Activated CD4-positive, alpha-beta T cell treated with anti-CD3 and anti-CD28 coated beads, Interleukin-2, amount 50 U/mL, for 48 hours (primary cell): ENCODE measurements at regions not wholly inside any gene's neighbourhood (a gene's known extent, or its start where the extent isn't known, plus 50 kb on each side); places are given as distances from the start of the nearest gene placed in this dataset.

Experiments
- DNase-seq, 2 experiments: peaks; one replicate each; pipeline ENCODE4 v3.0.0-alpha.2; 2020

DNA sequence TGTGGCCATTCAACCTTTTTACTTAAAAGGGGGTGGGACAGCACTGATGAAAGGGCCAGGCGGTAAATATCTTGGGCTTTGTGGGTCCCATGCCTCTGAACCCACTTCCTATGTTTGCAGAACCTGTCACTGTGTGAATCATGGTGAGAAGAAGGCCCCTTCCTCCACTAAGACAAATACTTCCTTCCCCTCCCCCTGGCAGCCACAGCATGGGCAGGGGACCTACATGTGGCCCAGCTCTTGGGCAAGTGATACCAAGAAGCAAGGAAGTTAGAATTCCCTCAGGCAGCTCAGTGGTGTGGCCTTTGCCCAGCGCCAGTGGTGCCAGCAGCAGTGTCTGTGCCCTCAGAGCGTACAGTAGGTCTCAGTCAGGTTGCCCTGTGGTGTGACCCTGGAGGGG, 168.6 kb downstream of the TRIM33 start:
- peak in 1 of 2 experiments; percentile 28 for DNase-seq

DNA sequence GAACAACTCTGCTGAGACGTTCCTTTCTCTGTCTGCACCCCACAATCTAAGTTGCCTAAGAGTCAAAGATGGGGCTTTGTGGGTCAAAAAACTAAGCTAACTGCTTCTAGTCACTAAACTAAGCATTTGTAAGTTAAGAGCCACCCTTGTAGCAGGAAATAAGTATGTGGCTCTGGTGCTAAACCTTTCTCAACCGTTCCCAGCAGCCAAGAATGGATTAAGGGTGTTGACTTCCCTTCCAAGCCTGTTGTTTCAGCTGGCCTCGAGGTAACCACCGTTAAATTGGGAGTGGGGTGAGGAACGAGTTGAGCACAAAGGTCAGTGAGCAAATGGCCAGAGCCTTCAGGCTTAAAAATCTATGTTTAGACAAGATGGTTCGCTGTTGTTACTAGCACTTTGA, 169.1 kb downstream of the TRIM33 start:
- DNase-seq: no peak

DNA sequence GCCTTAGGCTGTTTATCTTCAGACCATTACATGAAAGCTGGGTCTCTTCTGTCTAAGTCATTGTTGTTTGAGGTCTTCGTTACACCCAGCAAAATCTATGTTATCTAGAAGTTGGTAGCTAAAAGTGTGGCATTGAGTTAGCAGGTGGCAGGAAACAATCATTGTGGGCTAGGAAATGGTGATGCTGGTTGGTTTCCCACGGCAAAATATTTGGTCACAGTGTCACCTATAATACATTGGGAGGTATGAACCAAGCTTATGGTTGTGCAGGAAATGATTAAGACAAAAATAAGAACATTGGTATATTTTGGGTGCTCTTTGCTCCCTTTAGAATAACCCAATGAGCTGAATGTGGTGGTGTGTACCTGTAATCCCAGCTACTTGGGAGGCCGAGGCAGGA, 169.7 kb downstream of the TRIM33 start:
- no peak for DNase-seq

DNA sequence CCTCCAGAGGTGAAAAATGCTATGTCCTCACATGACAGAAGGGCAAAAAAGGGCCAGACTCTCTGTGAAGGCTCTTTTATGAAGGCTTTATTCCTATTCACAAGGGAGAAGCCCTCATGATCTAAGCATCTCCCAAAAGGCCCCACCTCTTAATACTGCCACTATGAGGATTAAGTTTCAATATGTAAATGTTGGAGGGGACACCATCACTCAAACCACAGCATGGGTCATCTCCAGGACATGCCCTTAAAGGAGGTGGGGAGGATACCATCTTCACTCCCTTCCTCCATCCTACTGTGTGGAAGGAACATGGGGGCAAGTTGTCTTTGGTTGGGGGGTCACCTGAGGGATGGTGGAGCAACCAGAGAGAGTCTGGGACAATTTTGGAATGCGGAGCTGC, 170.1 kb downstream of the TRIM33 start:
- no peak for DNase-seq

DNA sequence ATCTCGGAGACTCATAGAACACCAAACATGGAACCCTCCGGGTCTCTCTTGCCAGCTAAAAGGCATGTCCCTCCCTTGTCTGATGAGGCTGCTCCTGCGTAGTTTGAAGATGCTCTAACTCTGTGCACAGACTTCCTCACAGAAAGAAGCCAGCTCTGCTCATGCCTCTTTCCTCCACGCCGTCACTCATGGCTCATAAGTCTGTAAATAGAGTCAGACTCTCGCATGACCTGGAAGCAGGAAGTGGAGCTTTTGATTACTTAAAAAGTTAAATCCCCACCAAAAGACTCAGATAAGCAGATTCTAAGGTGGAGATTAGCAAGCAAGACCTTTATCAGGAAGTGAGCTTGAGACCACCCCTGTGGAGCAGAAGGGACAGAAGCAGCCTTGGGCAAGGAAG, 171.6 kb downstream of the TRIM33 start:
- DNase-seq: no peak

DNA sequence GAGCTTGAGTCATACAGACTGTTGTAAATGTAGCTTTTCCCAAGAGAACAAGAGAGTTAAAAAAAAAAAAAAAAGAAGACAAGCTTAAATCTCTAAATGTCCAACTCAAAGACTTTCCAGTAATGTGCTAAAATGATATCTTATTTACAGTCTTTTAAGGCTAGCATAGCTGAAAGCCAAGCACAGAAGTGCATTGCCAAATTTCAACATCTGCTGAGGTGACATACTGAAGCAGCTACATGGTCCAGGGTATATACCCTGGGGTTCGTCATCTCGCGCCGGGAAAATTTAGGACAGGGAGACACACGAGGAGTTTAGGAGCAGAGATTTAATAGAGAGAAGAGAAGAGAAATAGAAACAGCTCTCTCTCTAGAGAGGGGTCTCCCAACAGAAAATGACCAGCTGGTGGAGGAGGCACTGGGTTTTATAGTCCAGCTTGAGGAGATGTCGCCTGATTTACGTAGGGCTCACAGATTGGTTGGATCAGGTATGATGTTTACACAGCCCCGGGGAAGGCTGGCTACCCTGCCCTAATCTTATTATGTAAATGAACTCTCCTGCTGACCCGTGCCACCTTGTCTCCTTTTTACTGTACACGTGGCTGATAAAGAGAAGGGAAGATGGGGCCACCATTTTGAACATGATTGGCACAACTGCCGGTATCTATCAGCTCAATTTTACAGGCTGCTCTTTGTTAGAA, 172.7 kb downstream of the TRIM33 start:
- DNase-seq: no peak

DNA sequence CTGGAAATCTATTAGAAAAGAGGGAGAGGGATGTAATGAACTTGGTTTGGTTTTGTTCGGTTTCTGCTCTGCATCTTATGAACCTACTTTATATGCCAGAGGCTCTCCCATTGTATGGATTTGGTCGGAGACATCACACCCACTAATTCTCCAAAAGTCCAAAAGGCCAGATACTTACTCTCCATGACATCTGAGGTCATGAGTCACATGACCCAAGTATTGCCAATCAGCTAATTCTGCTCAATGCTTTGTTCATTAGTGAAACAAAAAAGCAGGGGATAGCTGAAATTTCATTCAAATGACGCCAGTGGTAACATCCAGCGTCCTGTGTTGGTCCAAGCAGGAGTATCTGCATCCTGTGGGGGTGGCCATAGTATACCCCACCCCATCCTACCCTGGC, 173.6 kb downstream of the TRIM33 start:
- no peak for DNase-seq

DNA sequence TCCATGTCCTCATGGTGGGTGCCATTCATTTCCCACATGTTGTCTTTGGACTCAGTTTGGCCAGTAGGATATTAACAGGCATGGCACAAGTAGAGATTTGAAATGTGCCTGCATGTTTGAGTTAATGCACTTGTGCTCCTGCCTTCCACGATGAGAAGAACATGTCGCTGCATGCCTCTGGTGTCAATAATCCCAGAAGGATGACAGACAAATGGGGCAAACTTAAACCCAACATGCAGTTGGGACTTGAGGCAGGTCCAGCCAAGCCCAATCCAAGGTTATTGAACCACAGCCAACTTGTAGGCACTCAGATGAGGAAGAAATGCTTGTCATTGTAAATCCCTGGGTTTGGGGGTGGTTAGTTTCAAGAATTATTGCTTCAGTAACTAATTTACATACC, 174.6 kb downstream of the TRIM33 start:
- DNase-seq: no peak

DNA sequence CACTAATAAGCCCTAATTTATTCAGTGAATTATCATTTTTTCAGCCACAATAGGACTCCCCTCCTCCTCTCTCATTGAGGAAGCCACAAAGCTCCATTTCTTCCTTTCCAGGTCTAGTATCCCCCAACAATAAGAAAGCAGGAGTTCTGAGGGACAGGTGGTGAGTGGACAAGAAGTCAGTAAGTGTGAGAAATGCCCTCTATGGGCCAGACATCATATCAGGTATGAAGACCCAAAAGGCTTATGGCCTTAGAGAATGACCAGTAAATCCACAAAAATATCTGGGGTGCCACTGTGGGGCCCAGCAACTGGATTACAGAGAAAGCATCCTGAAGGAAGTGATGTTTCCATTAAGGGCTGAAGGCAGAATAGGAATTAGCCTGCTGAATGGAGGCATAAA, 175.7 kb downstream of the TRIM33 start:
- DNase-seq: no peak

DNA sequence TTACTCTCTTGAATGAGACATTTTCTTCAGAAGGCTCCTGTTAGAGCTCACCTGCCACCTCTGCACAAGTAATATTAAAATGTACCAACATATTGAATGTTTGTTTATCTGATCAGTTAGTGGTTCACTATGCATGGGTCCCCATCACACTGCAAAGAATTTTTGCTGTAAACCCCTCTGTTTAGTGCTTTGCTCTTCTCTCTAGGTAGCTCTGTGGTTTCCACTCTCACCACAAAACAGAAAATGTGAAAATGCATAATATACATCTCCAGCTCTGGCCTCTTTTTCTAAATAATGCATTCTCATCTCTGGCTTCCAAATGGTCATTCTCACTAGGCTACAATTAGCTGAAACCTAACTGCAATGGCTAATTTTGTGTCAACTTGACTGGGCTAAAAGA, 176.7 kb downstream of the TRIM33 start:
- no peak for DNase-seq

DNA sequence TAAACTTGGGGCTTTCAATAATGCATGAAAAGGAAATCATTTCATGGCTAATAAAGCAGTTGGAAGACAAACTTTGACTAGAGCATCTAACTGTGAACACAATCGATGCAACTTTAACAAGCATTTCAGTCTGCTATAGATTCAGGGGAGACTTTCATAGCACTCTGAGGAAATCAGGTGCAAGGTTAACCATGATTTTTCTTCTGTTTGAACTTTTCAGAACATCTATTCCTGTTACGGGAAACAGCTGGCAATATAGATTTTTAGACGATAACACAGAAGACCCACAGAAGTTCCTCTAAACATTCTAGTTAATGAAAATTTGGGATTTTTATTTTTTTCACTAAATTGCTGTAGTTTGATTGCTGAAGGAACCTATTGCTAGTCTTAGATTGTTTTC, 177.3 kb downstream of the TRIM33 start:
- DNase-seq: no peak

DNA sequence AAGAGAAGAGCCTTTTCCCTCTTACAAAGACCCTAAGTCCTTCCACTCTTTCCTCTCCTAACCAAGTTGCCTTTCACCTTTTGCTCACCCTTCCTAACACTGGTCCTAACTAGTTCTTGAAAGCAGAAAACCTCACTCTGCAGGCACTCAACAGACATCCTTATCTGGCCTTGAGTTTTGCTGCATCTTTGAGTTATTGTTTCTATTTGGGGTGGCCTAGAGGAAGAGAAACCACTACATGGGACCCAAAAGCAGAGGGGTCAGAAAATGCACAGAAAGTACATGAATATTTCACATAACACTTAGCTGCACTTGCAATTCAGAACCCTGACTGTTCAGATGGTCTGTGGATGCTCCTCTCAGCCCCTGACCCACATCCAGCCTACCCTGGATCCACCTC, 178.3 kb upstream of the SYT6 start:
- DNase-seq: no peak

DNA sequence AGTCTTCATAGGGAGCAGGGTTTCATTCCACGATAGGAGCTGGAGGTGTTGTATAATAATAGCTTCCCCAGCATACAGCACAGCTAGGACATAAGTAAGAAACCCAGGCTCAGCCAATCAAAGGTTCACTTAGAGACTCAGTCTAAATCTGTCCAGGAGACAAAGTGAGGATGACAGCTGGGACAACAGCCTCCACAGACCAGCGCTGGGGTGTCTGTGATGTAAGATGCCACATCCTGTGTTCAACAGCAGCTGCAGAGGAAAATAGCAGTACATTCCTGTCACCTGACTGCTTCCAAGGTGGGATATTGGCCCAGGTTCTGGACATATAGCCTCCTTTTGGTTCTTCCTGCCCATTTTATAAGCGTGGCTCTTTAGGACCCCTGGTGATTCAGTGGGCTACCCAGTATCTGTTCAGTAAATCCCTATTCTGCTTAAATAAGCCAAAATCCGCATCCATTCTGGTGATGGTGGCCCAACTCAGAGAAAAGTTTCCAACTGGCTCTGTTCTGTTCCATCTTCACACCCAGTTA, 176.8 kb upstream of the SYT6 start:
- no peak for DNase-seq

DNA sequence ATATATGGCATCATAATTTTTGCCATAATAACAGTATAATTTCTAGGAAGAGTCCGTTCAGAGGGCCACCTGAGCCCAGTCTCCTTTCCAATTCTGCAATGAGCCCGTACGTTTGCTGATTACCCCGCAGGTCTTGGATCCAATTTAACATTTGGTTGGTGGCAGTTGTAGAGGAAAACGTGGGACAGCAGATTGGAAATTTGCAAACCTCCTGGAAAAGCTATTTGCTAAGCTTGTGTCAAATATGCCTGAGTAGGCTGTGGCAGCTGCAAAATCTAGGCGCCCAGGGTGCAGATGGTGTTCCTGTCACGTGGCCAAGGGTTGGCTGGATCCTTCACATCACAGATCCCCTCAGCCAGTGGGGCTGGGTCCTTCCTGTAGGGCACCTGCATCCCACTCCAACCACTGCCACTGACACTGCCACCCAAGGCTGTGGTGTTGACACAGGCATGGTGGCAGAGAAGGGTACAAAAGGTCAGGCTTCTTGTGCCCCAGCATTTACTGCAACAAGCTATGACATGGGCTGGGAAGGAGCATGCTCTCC, 174.8 kb upstream of the SYT6 start:
- no peak for DNase-seq

DNA sequence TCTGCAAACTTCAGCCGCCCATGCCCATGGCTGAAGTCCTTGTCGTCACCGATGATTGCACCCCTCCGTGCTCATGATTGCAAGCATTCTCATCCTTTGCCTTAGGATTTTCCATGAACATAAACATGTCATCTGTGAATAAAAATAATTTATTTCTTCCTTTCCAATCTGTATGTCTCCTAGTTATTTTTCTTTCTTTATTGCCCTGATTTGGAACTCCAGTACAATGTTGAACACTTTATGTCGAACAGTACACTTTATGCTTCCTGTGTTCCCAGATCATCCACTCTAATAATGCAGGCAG, 170.9 kb upstream of the SYT6 start:
- DNase-seq: no peak

DNA sequence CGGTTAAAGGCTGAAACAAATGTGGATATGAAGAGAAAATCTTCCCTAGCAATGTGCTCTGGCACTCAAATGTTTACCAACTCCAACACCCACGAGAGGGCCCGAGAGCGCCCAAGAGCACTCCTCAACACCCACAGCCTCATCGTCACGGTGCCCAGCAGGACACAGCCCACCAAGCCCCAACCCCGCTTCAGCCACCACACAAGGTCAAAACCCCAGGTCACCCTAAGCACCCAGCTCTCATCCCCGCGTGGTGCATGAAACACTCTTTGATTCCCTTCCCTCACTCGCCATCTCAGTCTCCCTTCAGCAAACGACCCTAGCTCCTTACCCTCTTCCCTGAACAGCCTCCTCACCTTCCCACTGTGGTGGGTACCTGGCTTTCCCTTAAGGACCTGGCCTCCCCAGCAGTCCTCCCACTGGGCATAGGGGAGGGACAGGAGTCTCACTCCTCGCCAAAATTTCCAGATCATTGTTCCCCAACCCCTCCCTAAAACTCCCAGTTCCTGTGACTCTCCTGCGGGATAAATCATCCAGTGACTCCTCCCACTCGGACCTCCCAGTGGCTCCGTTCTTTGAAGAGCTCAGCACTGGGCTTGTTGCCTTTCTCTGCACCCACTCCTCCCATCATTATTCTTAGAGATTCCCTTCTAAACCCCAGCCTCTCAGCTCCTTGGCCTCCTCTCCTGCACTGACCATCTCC, 170.4 kb upstream of the SYT6 start:
- no peak for DNase-seq

DNA sequence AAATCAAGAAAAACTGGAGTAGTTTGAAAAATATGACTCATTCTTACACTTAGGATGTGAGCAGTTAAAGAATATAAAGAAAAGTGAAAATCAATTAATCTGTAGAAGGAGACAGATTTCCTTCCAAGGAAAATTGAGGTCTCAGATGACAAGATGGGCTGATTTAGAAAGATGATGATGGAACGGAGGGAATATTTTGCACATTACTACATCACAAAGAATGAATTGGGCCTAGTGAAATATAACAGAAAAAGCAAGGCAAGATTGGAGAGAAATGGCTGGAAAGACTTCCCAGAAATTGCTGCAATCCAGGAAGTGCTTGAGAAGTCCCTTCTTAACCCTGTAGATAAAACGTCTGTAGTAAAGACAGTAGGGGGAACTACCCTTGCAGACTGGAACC, 169.1 kb upstream of the SYT6 start:
- DNase-seq: no peak

DNA sequence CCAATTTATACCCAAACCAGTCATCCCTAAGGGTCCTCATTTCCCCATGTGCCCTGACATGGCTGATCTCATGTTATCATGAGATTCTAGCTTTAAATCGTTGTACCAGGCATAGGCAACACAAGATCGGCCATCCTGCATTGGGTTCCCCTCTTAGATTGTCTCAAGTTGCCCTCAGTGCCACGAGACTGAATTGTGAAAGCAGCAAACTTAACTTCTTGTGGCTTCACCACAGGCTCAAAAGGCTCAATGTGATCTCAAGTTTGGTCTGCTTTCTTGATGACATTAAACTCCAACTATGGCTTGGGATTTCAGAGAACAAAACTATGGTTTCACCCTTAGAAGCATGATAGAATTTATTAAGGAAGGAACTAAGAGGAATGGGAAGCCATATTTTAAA, 168.5 kb upstream of the SYT6 start:
- DNase-seq: no peak

DNA sequence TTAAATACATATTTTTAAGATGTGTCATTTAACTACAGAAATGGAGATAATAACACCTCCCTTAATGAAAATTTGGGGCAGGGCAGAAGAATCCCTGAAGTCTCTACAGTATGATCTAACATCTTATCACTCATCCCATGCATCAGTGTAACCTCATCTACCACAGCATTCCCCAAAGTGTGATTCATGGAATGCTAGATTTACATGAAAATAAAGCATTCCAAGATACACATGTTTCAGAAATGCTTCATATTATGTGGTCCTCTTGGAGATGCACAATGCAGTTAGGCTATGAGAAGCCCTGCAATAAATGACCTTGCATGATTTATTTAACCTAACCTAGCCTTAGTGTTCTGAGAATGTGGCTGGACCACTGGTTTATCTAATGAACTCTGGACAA, 166.9 kb upstream of the SYT6 start:
- DNase-seq: no peak

DNA sequence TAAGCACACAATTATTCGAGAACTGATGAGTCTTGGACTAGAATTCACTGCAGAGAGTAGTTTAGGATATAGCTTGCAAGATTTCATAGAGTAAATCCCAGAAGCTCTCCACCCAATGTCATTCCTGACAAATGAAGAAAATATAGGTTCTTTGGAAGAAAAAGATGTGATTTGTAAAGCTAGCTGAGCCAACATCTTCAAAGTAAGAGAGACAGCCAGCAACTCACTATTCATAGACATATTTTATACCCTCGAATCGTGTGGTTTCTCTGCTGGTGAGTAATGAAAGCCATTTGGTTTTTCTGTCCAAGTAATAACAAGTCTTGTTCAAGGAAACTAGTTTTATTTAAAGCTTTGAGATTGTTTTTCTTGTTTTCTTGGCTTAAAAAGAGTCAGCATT, 165.7 kb upstream of the SYT6 start:
- no peak for DNase-seq

DNA sequence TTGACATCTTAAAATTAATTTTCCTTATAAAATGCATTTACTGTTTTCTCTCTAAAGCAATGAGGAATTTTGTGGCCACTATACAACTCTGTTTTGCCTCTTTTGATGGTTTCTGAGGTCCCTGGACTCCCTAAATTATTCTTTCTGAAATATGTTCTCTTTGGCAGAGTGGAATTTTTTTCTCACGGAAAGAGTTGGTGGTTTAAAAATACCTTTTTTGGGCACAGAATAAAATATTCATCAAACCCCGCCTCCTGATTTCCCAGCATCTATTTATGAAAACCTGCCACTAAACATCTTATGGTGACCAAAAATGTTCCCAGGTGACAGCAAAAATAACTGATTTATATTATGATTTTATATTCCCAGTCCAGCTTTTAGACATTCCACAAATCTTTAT, 165.3 kb upstream of the SYT6 start:
- DNase-seq: no peak

DNA sequence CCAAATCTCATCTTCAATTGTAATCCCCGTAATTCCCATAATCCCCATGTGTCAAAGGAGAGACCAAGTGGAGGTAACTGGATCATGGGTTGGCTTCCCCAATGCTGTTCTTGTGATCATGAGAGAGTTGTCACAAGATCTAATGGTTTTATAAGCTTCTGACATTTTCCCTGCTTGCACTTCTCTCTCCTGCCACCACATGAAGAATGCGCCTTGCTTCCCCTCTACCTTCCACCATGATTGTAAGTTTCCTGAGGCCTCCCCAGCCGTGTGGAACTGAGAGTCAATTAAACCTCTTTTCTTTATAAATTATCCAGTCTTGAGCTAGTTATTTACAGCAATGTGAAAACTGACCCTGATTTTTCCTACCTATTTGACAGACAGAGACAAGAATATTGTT, 162.5 kb upstream of the SYT6 start:
- DNase-seq: no peak

DNA sequence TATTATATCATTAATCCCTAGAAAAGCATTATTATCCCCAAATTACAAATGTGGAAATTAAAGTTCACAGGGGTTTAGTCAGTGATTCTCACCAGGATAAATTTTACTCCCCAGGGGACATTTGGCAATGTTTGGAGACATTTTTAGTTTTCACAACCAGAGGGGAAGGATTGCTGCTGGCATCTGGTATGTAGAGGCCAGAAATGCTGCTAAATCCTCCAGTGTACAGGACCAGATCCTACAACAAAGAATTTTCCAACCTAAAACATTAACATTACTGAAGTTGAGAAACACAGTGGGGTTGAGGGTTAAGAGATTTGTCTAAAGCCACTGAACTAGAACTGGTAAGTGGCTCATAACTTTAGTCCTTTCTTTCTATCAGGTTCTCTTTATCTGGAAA, 162.0 kb upstream of the SYT6 start:
- no peak for DNase-seq

DNA sequence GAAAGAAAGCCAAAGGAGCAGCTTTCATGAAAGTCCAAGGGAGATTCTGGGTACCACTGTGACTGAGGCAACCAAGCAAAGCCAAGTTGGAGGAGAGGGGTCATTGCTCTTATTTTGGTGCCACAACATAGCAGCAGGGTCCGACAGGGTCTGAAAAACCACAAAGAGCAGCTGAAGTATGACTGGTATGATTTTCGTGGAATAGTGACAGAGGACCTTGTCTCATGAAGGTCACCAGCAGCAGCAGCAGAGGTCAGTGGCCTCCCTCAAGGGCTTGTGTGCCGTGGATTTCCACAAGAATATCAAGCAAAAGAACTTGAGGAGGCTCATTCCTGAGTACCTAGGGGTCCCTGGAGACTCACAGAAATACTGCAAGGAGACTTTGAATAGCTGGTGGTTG, 160.9 kb upstream of the SYT6 start:
- no peak for DNase-seq

DNA sequence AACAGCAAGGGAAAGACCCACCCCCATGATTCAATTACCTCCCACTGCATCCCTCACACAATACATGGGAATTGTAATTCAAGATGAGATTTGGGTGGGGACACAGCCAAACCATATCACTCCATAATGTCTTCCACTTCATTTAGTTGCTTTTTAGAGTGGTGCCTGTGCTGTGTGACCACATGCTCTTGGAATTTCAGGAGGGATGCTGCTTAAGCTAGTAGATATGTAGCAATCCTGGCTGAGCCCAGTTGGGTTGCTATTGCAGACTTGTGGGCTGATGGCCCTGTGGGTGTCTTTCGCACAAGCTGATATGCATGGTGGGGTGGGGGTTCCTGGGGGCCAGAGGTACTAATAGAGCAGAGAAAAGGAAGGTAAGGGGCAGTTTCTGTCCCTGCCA, 160.4 kb upstream of the SYT6 start:
- DNase-seq: no peak
